ENCODE measurements at regions not wholly inside any gene's neighbourhood (a gene's known extent, or its start where the extent isn't known, plus 50 kb on each side); places are given as distances from the start of the nearest gene placed in this dataset.
A peak's percentile ranks its signal among the peaks of the same experiment; 100 is the strongest.

GRCh38 chr16:54389836-54390494 lies 103.4 kb upstream of the IRX3 start:
- DNase-seq (ENCODE audit: low read depth in 4 of 4, low spot score in 3 of 4) = no peak

- DNase-seq (ENCODE audit: low read depth in 4 of 4, low spot score in 3 of 4) = peak in 1 of 4 donors; percentile 47
These were observed 98.6 kb upstream of the IRX3 start for GRCh38 chr16:54385141-54385540.

- DNase-seq (ENCODE audit: low read depth in 4 of 4, low spot score in 3 of 4) = no peak
These were observed 95.2 kb upstream of the IRX3 start for GRCh38 chr16:54381601-54382313.

GRCh38 chr16:54375071-54375470 lies 88.5 kb upstream of the IRX3 start:
- DNase-seq (ENCODE audit: low read depth in 4 of 4, low spot score in 3 of 4) = no peak

- DNase-seq (ENCODE audit: low read depth in 4 of 4, low spot score in 3 of 4) = no peak
These were observed 87.2 kb upstream of the IRX3 start for GRCh38 chr16:54373534-54374520.

- DNase-seq (ENCODE audit: low read depth in 4 of 4, low spot score in 3 of 4) = no peak
These were observed 83.9 kb upstream of the IRX3 start for GRCh38 chr16:54370278-54371040.

GRCh38 chr16:54369861-54370260 lies 83.3 kb upstream of the IRX3 start:
- DNase-seq (ENCODE audit: low read depth in 4 of 4, low spot score in 3 of 4) = no peak

GRCh38 chr16:54366943-54367342 lies 80.4 kb upstream of the IRX3 start:
- no peak for DNase-seq (ENCODE audit: low read depth in 4 of 4, low spot score in 3 of 4)

- DNase-seq (ENCODE audit: low read depth in 4 of 4, low spot score in 3 of 4) = no peak
These were observed 79.5 kb upstream of the IRX3 start for GRCh38 chr16:54365990-54366634.

- DNase-seq (ENCODE audit: low read depth in 4 of 4, low spot score in 3 of 4) = no peak
These were observed 77.2 kb upstream of the IRX3 start for GRCh38 chr16:54363766-54364165.

GRCh38 chr16:54362591-54363206 lies 76.1 kb upstream of the IRX3 start:
- no peak for DNase-seq (ENCODE audit: low read depth in 4 of 4, low spot score in 3 of 4)

- no peak for DNase-seq (ENCODE audit: low read depth in 4 of 4, low spot score in 3 of 4)
These were observed 74.7 kb upstream of the IRX3 start for GRCh38 chr16:54361246-54361645.

GRCh38 chr16:54360681-54361080 lies 74.1 kb upstream of the IRX3 start:
- no peak for DNase-seq (ENCODE audit: low read depth in 4 of 4, low spot score in 3 of 4)

GRCh38 chr16:54359555-54359954 lies 73.0 kb upstream of the IRX3 start:
- no peak for DNase-seq (ENCODE audit: low read depth in 4 of 4, low spot score in 3 of 4)

- DNase-seq (ENCODE audit: low read depth in 4 of 4, low spot score in 3 of 4) = no peak
These were observed 72.5 kb upstream of the IRX3 start for GRCh38 chr16:54359081-54359480.

GRCh38 chr16:54356391-54356790 lies 69.8 kb upstream of the IRX3 start:
- no peak for DNase-seq (ENCODE audit: low read depth in 4 of 4, low spot score in 3 of 4)

GRCh38 chr16:54355251-54355650 lies 68.7 kb upstream of the IRX3 start:
- DNase-seq (ENCODE audit: low read depth in 4 of 4, low spot score in 3 of 4) = no peak

- DNase-seq (ENCODE audit: low read depth in 4 of 4, low spot score in 3 of 4) = no peak
These were observed 66.5 kb upstream of the IRX3 start for GRCh38 chr16:54353097-54353496.

- no peak for DNase-seq (ENCODE audit: low read depth in 4 of 4, low spot score in 3 of 4)
These were observed 64.6 kb upstream of the IRX3 start for GRCh38 chr16:54351171-54351570.

- no peak for DNase-seq (ENCODE audit: low read depth in 4 of 4, low spot score in 3 of 4)
These were observed 61.4 kb upstream of the IRX3 start for GRCh38 chr16:54347961-54348360.
